Heart left ventricle (tissue), 16 donors: ENCODE measurements at regions not wholly inside any gene's neighbourhood (a gene's known extent, or its start where the extent isn't known, plus 50 kb on each side); places are given as distances from the start of the nearest gene placed in this dataset.

Experiments
- ATAC-seq, 4 donors: fragments of 200-7000 bp; cut with Tn5 transposase; one replicate each; pipeline ENCODE4 v1.9.1; 2020 to 2022; ENCODE audit warnings: moderate library complexity in 4 of 4, mild to moderate bottlenecking in 3 of 4, moderate number of reproducible peaks in 1 of 4
- DNase-seq, 5 donors: peaks; one replicate each; pipeline ENCODE4 v3.0.0-alpha.2; 2020
- H3K27ac ChIP-seq, 12 donors: fragments of 200-600 bp; sonication (generic) in 4 of 12; one replicate each; pipeline versions ENCODE4 v1.5.0 to v1.8.0; 2016 to 2022; ENCODE audit warnings: mild to moderate bottlenecking in 2 of 12
- H3K27me3 ChIP-seq, 9 donors: fragments of 200-600 bp; sonication (generic) in 2 of 9; one replicate each; pipeline versions ENCODE4 v1.5.1 to v1.8.0; 2016 to 2022; ENCODE audit warnings: mild to moderate bottlenecking in 3 of 9
- H3K36me3 ChIP-seq, 9 donors: fragments of 200-600 bp; sonication (generic) in 2 of 9; one replicate each; pipeline versions ENCODE4 v1.5.0 to v1.8.0; 2018 to 2022; ENCODE audit warnings: mild to moderate bottlenecking in 2 of 9
- H3K4me1 ChIP-seq, 12 donors: fragments of 200-600 bp; sonication (generic) in 4 of 12; one replicate each; pipeline versions ENCODE4 v1.5.0 to v1.8.0; 2016 to 2022; ENCODE audit warnings: mild to moderate bottlenecking in 3 of 12
- H3K4me3 ChIP-seq, 12 donors: fragments of 200-600 bp; sonication (generic) in 4 of 12; one replicate each; pipeline versions ENCODE4 v1.5.0 to v1.8.0; 2017 to 2022; ENCODE audit warnings: mild to moderate bottlenecking in 9 of 12, moderate library complexity in 4 of 12
- H3K9me3 ChIP-seq, 12 donors: fragments of 200-600 bp; sonication (generic) in 4 of 12; one replicate each; pipeline versions ENCODE4 v1.5.0 to v1.8.0; 2016 to 2022; ENCODE audit warnings: mild to moderate bottlenecking in 1 of 12
- POLR2A ChIP-seq, 2 donors: fragments of 450-650 bp; IDR thresholded peaks; one replicate each; pipeline ENCODE4 v1.6.1; 2017; ENCODE audit warnings: antibody characterized with exemption in 2 of 2, mild to moderate bottlenecking in 2 of 2, moderate library complexity in 2 of 2
- WGBS, 4 donors: extraction: QIAGEN DNeasy Blood & Tissue Kit in 2 of 4; methylation state at CpG; one replicate each; pipeline versions ENCODE4 v1.1.5 to v1.1.7; 2013 to 2018; 5-methylcytosine and 5-hydroxymethylcytosine counted together
- intact Hi-C, 10 donors: fragments of 100-400 bp; cut with DNase I; formaldehyde crosslinking; loops; one replicate each; pipeline versions ENCODE4 v1.11.1 to v1.14.2; 2022
- TF ChIP-seq, protein P1 (sequence below), 12 donors: fragments of 200-600 bp; sonication (generic) in 4 of 12; IDR thresholded peaks; one replicate each; pipeline versions ENCODE4 v1.5.0 to v1.8.0; 2018 to 2022; ENCODE audit warnings: antibody characterized with exemption in 12 of 12, mild to moderate bottlenecking in 5 of 12
- donor health status: ischemic (EF 13 %, LVEDD 7.1; RV severe dilation, severe dysfunction).
- donor health status: healthy with polysubstance abuse.
- donor health status: DM: no; HTN: yes; CAD: no.
- donor health status: DM: no; HTN: no; CAD: no.
- donor health status: ischemic (EF 25% LVEDD 6.9; RV normal size, moderate dysfunction).
- donor health status: ischemic (EF 25% LVEDD 5.7; RV mildly dilated, moderate dysfunction).
- donor health status: healthy.
- donor health status: DM: yes; HTN: yes; CAD: no.
- donor health status: ischemic (EF 35%, LVEDD 5.7; RV mildly dilated, moderate dysfunction).
- donor health status: nonischemic (EF 11% LVEDD 7.7; RV severe dilation, severe dysfunction).
- donor health status: DM: yes; HTN: yes; CAD: no.
- donor health status: PGD.
- donor health status: ischemic (EF 29% LVEDD 5.4; RV normal size, mild dysfunction).
- donor health status: nonischemic (EF 23%, LVEDD 6.1; RV moderate dilation, normal function).

DNA sequence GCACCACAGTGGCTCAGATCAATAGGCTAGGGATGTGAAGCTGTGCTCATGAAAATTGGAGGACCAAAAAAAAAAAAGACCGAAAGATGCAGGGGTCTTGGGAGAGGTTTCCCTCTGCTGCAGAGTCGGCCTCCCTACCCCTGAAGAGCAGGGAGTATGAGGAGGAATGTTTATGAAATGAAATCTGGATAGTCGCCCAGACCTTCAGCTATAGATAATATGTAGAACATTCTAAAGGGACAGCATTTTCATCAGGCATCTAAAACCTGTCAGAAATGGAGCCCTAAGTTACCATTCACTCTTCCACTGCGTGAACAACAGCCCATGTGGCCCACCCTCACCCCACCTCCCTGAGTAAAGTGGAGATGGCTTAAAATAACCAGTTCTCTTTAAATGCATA, 122.9 kb downstream of the TMEM174 start:
- H3K4me1 ChIP-seq: peaks cover 0 to 25% (median 10%) of the 10 kb centered on the region in 12 donors
- DNase-seq (no peak), ATAC-seq (no peak)
- 25 to 44% (median 38%) methylated on average over 4 of the region's 4 CpGs for WGBS, 4 donors
- no peak overlapping the region for H3K27ac ChIP-seq
- no peaks in the 10 kb centered on the region for H3K9me3 ChIP-seq
- no peak for TF ChIP-seq POLR2A (IDR thresholded peaks at IDR 0.05)
- TF ChIP-seq, protein P1, sequence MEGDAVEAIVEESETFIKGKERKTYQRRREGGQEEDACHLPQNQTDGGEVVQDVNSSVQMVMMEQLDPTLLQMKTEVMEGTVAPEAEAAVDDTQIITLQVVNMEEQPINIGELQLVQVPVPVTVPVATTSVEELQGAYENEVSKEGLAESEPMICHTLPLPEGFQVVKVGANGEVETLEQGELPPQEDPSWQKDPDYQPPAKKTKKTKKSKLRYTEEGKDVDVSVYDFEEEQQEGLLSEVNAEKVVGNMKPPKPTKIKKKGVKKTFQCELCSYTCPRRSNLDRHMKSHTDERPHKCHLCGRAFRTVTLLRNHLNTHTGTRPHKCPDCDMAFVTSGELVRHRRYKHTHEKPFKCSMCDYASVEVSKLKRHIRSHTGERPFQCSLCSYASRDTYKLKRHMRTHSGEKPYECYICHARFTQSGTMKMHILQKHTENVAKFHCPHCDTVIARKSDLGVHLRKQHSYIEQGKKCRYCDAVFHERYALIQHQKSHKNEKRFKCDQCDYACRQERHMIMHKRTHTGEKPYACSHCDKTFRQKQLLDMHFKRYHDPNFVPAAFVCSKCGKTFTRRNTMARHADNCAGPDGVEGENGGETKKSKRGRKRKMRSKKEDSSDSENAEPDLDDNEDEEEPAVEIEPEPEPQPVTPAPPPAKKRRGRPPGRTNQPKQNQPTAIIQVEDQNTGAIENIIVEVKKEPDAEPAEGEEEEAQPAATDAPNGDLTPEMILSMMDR (IDR thresholded peaks at IDR 0.05): no peak
- no peak overlapping the region for H3K4me3 ChIP-seq
- no peaks in the 10 kb centered on the region for H3K36me3 ChIP-seq
- peaks cover 37 to 99% (median 74%) of the 10 kb centered on the region in 9 donors for H3K27me3 ChIP-seq
- intact Hi-C loops: loop anchor here in 1 of 10 donors (5.0 kb wide), 1 partner anchor 49 kb away; no protein-coding TSS in a partner anchor

- DNase-seq (no peak), ATAC-seq (no peak)
- intact Hi-C loops: loop anchor here in 1 of 10 donors (5.0 kb wide), 1 partner anchor 48 kb away; no protein-coding TSS in a partner anchor
- Histone ChIP-seq H3K9me3 (no peaks in the 10 kb centered on the region), H3K4me1 (peaks cover 0 to 25% (median 10%) of the 10 kb centered on the region in 12 donors), H3K27me3 (peaks cover 36 to 99% (median 70%) of the 10 kb centered on the region in 9 donors), H3K4me3 (no peak overlapping the region), H3K36me3 (no peaks in the 10 kb centered on the region), H3K27ac (no peak overlapping the region)
- TF ChIP-seq POLR2A (IDR thresholded peaks at IDR 0.05): no peak
- TF ChIP-seq, protein P1 (IDR thresholded peaks at IDR 0.05): peak in 1 of 12 donors; percentile 17
- 48 to 95% (median 61%) methylated on average over 2 of the region's 2 CpGs for WGBS, 4 donors
Observed at GRCh38 chr5:73295447-73295846, 122.5 kb downstream of the TMEM174 start.

GRCh38 chr5:73292816-73293459, 119.9 kb downstream of the TMEM174 start:
- DNase-seq (no peak), ATAC-seq (no peak)
- Histone ChIP-seq H3K4me3 (no peak overlapping the region), H3K36me3 (no peaks in the 10 kb centered on the region), H3K9me3 (no peaks in the 10 kb centered on the region), H3K27ac (no peak overlapping the region), H3K27me3 (peaks cover 14 to 97% (median 46%) of the 10 kb centered on the region in 9 donors), H3K4me1 (peaks cover 0 to under 1% (median 0%) of the 10 kb centered on the region in 12 donors)
- intact Hi-C loops: no loop called here
- WGBS, 4 donors: 56 to 77% (median 59%) methylated on average over 7 of the region's 7 CpGs
- TF ChIP-seq, protein P1 (IDR thresholded peaks at IDR 0.05): no peak
- no peak for TF ChIP-seq POLR2A (IDR thresholded peaks at IDR 0.05)

- intact Hi-C loops: no loop called here
- DNase-seq: no peak
- ATAC-seq: no peak
- peaks cover 0 to 4% (median 0%) of the 10 kb centered on the region in 12 donors for H3K9me3 ChIP-seq
- peaks cover 6 to 87% (median 35%) of the 10 kb centered on the region in 9 donors for H3K27me3 ChIP-seq
- 74 to 90% (median 79%) methylated on average over 7 of the region's 7 CpGs for WGBS, 4 donors
- no peak overlapping the region for H3K4me3 ChIP-seq
- H3K36me3 ChIP-seq: no peaks in the 10 kb centered on the region
- TF ChIP-seq, protein P1 (IDR thresholded peaks at IDR 0.05): no peak
- TF ChIP-seq POLR2A (IDR thresholded peaks at IDR 0.05): no peak
- no peaks in the 10 kb centered on the region for H3K4me1 ChIP-seq
- H3K27ac ChIP-seq: no peak overlapping the region
Observed at GRCh38 chr5:73291873-73292272, 118.9 kb downstream of the TMEM174 start.
